GM23338 (cell line): ENCODE measurements at regions not wholly inside any gene's neighbourhood (a gene's known extent, or its start where the extent isn't known, plus 50 kb on each side); places are given as distances from the start of the nearest gene placed in this dataset.

ENCODE experiments used
- ATAC-seq: fragments of 200-7000 bp; cut with Tn5 transposase; 3 replicates; pipeline ENCODE4 v1.9.1; 2020
- DNase-seq: peaks from one replicate; pipeline ENCODE4 v3.0.0-alpha.2; 2015; ENCODE audit warnings: low spot score
- H2AFZ ChIP-seq: fragments of 200-600 bp; sonication (generic); 2 replicates; pipeline ENCODE4 v1.8.0; 2016; ENCODE audit warnings: antibody characterized with exemption, mild to moderate bottlenecking, moderate library complexity
- H3F3A ChIP-seq: fragments of 200-600 bp; sonication (generic); replicated peaks from 2 replicates; pipeline ENCODE4 v1.8.0; 2017; ENCODE audit warnings: antibody characterized with exemption, mixed run types, low read depth
- H3K27ac ChIP-seq: fragments of 200-600 bp; sonication (generic); 2 replicates; pipeline ENCODE4 v1.6.1; 2016; ENCODE audit warnings: low read depth
- H3K27me3 ChIP-seq: fragments of 200-600 bp; sonication (generic); 2 replicates; pipeline ENCODE4 v1.8.0; 2016; ENCODE audit warnings: mild to moderate bottlenecking, mixed run types, moderate library complexity; ENCODE audit not compliant: insufficient read depth
- H3K36me3 ChIP-seq: fragments of 200-600 bp; sonication (generic); 2 replicates; pipeline ENCODE4 v1.8.0; 2016; ENCODE audit warnings: mild to moderate bottlenecking; ENCODE audit not compliant: insufficient read depth
- H3K4me1 ChIP-seq: fragments of 200-600 bp; sonication (generic); 2 replicates; pipeline ENCODE4 v1.8.0; 2016; ENCODE audit warnings: mild to moderate bottlenecking, moderate library complexity; ENCODE audit not compliant: insufficient read depth
- H3K4me2 ChIP-seq: fragments of 200-600 bp; sonication (generic); 2 replicates; pipeline ENCODE4 v1.7.1; 2017; ENCODE audit warnings: mixed run types
- H3K4me3 ChIP-seq: fragments of 200-600 bp; sonication (generic); 2 replicates; pipeline ENCODE4 v1.6.1; 2016; ENCODE audit warnings: mixed run types
- H3K79me2 ChIP-seq: fragments of 200-600 bp; sonication (generic); replicated peaks from 2 replicates; pipeline ENCODE4 v1.8.0; 2017; ENCODE audit warnings: mild to moderate bottlenecking; ENCODE audit not compliant: insufficient read depth
- H3K9me2 ChIP-seq: fragments of 200-600 bp; sonication (generic); 2 replicates; pipeline ENCODE4 v1.8.0; 2017; ENCODE audit not compliant: insufficient read depth
- H4K20me1 ChIP-seq: fragments of 200-600 bp; sonication (generic); replicated peaks from 2 replicates; pipeline ENCODE4 v1.8.0; 2017; ENCODE audit warnings: mild to moderate bottlenecking; ENCODE audit not compliant: insufficient read depth
- H3K27ac Mint-ChIP-seq: 2 replicates; pipeline ENCODE4 v1.8.0; 2020; ENCODE audit warnings: inconsistent platforms, mild to moderate bottlenecking, moderate library complexity, mixed read lengths
- H3K27me3 Mint-ChIP-seq: 3 replicates; pipeline ENCODE4 v1.8.0; 2022; ENCODE audit warnings: low read depth, mild to moderate bottlenecking, moderate library complexity, mixed read lengths, inconsistent platforms; ENCODE audit not compliant: insufficient read depth, poor library complexity
- H3K36me3 Mint-ChIP-seq: 3 replicates; pipeline ENCODE4 v1.8.0; 2021; ENCODE audit warnings: low read depth, mild to moderate bottlenecking, inconsistent platforms, moderate library complexity, mixed read lengths
- H3K4me1 Mint-ChIP-seq: 3 replicates; pipeline ENCODE4 v1.8.0; 2020; ENCODE audit warnings: mild to moderate bottlenecking, inconsistent platforms, mixed read lengths
- H3K4me3 Mint-ChIP-seq: 3 replicates; pipeline ENCODE4 v1.8.0; 2021; ENCODE audit warnings: moderate library complexity, mild to moderate bottlenecking, inconsistent platforms, mixed read lengths
- H3K9me3 Mint-ChIP-seq: 3 replicates; pipeline ENCODE4 v1.8.0; 2020; ENCODE audit warnings: moderate library complexity, mild to moderate bottlenecking, inconsistent platforms, mixed read lengths
- CREB1 ChIP-seq: fragments of 250-450 bp; sonication (Bioruptor Pico); IDR thresholded peaks from 2 replicates; pipeline ENCODE4 v1.5.0; 2020; ENCODE audit warnings: low read depth, mild to moderate bottlenecking, moderate library complexity
- EZH2 ChIP-seq: fragments of 200-600 bp; sonication (generic); IDR thresholded peaks from one replicate; pipeline ENCODE4 v1.8.0; 2017; ENCODE audit warnings: antibody characterized with exemption, mild to moderate bottlenecking, low read depth; ENCODE audit not compliant: unreplicated experiment
- EZH2phosphoT487 ChIP-seq: fragments of 200-600 bp; sonication (generic); IDR thresholded peaks from one replicate; pipeline ENCODE4 v1.8.1; 2018; ENCODE audit warnings: antibody characterized with exemption; ENCODE audit not compliant: unreplicated experiment
- JUNB ChIP-seq: IDR thresholded peaks from one replicate; pipeline ENCODE4 v1.6.1; 2016; ENCODE audit warnings: antibody characterized with exemption; ENCODE audit not compliant: unreplicated experiment
- NANOG ChIP-seq: IDR thresholded peaks from 2 replicates; pipeline ENCODE4 v1.6.1; 2016; ENCODE audit warnings: antibody characterized with exemption, borderline replicate concordance
- POLR2AphosphoS5 ChIP-seq: IDR thresholded peaks from 2 replicates; pipeline ENCODE4 v1.6.1; 2016; ENCODE audit warnings: antibody characterized with exemption, low read depth
- REST ChIP-seq: IDR thresholded peaks from one replicate; pipeline ENCODE4 v1.6.1; 2018; ENCODE audit warnings: antibody characterized with exemption; ENCODE audit not compliant: unreplicated experiment
- ZNF331 ChIP-seq: fragments of 250-450 bp; sonication (Bioruptor Pico); IDR thresholded peaks from 2 replicates; pipeline ENCODE4 v1.5.0; 2020; ENCODE audit warnings: low read depth, mild to moderate bottlenecking, moderate library complexity

- Histone ChIP-seq H3K4me2 (no peak overlapping the region), H3K4me1 (no peaks in the 10 kb centered on the region), H3K36me3 (no peaks in the 10 kb centered on the region), H3K9me2 (0 out of 2 replicates have a peak, but pooled peaks cover 3% of the 10 kb centered on the region), H4K20me1 (no peaks in the 10 kb centered on the region), H3K27me3 (no peaks in the 10 kb centered on the region), H3K4me3 (no peak overlapping the region), H2AFZ (no peak overlapping the region), H3F3A (no peaks in the 10 kb centered on the region), H3K79me2 (no peaks in the 10 kb centered on the region), H3K27ac (no peak overlapping the region)
- ATAC-seq (no peak), DNase-seq (no peak)
- Mint-ChIP-seq H3K4me3 (no peak overlapping the region), H3K27ac (no peak overlapping the region), H3K36me3 (no peaks in the 10 kb centered on the region; the same call in 1 of the 3 replicates), H3K9me3 (peaks cover under 1% of the 10 kb centered on the region; the same call in 1 of the 3 replicates), H3K27me3 (peaks cover 1% of the 10 kb centered on the region), H3K4me1 (no peaks in the 10 kb centered on the region)
- no peak for TF ChIP-seq NANOG
- no peak for TF ChIP-seq REST
- TF ChIP-seq EZH2, result no peak
These were observed 89.8 kb downstream of the BTG1 start for GRCh38 chr12:92055877-92056276.

- peaks cover 8% of the 10 kb centered on the region for H3K4me1 Mint-ChIP-seq
- Histone ChIP-seq H3K9me2 (no peaks in the 10 kb centered on the region), H3K27ac (no peak overlapping the region), H3K27me3 (no peaks in the 10 kb centered on the region), H4K20me1 (no peaks in the 10 kb centered on the region), H3K4me2 (no peak overlapping the region), H3K36me3 (no peaks in the 10 kb centered on the region), H3K4me1 (peaks cover 6% of the 10 kb centered on the region), H3F3A (no peaks in the 10 kb centered on the region), H3K79me2 (no peaks in the 10 kb centered on the region), H2AFZ (no peak overlapping the region), H3K4me3 (no peak overlapping the region)
- H3K27ac Mint-ChIP-seq, result no peak overlapping the region
- no peaks in the 10 kb centered on the region for H3K36me3 Mint-ChIP-seq
- H3K9me3 Mint-ChIP-seq, result peaks cover 6% of the 10 kb centered on the region; the same call in 2 of the 3 replicates
- ATAC-seq (no peak), DNase-seq (no peak)
- H3K27me3 Mint-ChIP-seq, result no peaks in the 10 kb centered on the region
- no peak overlapping the region for H3K4me3 Mint-ChIP-seq
- no peak for TF ChIP-seq POLR2AphosphoS5
These were observed 94.2 kb downstream of the BTG1 start for GRCh38 chr12:92051441-92051840.

GRCh38 chr12:92049403-92049802 is 96.2 kb downstream of the BTG1 start:
- Mint-ChIP-seq H3K27me3 (no peaks in the 10 kb centered on the region), H3K4me1 (peaks cover 8% of the 10 kb centered on the region), H3K27ac (no peak overlapping the region), H3K4me3 (no peak overlapping the region), H3K36me3 (no peaks in the 10 kb centered on the region), H3K9me3 (peaks cover 6% of the 10 kb centered on the region; the same call in 2 of the 3 replicates)
- peaks cover 6% of the 10 kb centered on the region for H3K4me1 ChIP-seq
- 0 out of 2 replicates have a peak, but pooled peaks cover 3% of the 10 kb centered on the region for H3K9me2 ChIP-seq
- H3K27me3 ChIP-seq, result no peaks in the 10 kb centered on the region
- H3K27ac ChIP-seq, result no peak overlapping the region
- H2AFZ ChIP-seq, result no peak overlapping the region
- TF ChIP-seq EZH2phosphoT487 (no peak), ZNF331 (CRISPR knock-in tag) (no peak), CREB1 (no peak), JUNB (no peak), NANOG (no peak), POLR2AphosphoS5 (no peak)
- H4K20me1 ChIP-seq, result no peaks in the 10 kb centered on the region
- no peak overlapping the region for H3K4me3 ChIP-seq
- DNase-seq (no peak), ATAC-seq (no peak)
- H3K4me2 ChIP-seq, result no peak overlapping the region
- no peaks in the 10 kb centered on the region for H3F3A ChIP-seq
- no peaks in the 10 kb centered on the region for H3K79me2 ChIP-seq
- no peaks in the 10 kb centered on the region for H3K36me3 ChIP-seq
